ENCODE measurements at regions not wholly inside any gene's neighbourhood (a gene's known extent, or its start where the extent isn't known, plus 50 kb on each side); places are given as distances from the start of the nearest gene placed in this dataset.

GRCh38 chr14:101027291-101027690 lies 123.8 kb upstream of the RTL1 start:
- no peak for DNase-seq

GRCh38 chr14:101027966-101028365 lies 124.4 kb upstream of the RTL1 start:
- DNase-seq: no peak

DNA sequence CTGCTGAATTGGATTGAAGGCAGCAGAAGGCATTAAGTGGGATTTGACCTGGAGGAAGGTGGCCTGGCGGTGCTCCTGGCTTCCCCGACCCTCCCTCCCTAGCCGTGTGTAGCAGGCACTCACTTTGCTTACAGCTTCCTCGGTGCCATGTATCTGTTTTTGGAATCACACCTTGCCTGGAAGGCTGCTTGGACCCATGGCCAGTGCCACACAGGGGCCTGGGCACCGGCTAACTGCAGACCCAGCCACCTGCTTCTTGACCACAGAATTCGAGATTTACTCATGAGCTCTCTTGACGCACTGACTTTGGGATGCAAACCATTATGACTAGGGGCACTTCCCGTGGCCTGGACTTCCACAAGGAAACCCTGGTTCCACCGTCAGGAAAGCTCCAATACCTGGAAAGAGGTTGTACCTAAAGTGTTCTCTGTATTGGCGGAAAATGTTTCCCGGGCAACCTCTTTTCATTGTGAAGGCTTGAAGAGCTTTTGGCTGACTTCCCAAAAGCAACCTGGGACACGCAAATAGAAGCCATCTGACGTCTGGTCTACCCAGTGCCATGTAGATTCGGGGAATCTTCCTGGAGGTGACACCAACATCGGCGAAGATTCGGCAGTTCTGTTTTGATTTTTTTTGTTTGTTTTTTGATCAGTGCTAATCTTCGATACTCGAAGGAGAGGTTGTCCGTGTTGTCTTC lies 125.6 kb upstream of the RTL1 start:
- no peak for DNase-seq

- no peak for DNase-seq
Observed at GRCh38 chr14:101029668-101030290, 126.3 kb upstream of the RTL1 start.

DNA sequence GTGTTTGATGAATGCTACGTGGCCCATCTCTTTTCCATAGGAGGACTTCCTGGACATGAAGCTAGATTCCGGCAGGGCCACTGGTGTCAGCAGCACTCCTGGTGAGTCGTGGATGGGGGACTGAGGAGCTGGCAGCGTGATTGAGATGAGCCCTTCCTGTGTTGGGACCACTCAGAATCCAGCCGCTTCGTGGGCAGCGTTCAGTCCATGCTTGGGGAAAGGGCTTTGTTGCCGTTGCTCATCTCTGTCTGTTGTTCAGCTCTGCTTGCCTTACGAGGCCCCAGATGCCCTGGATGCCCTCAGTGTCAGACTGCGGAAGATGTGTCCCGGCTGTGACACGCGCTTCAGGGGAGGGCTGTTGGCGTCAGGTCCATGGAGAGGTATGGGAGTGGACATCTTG lies 127.1 kb upstream of the RTL1 start:
- no peak for DNase-seq

- DNase-seq: no peak
Observed at GRCh38 chr14:101031186-101031585, 127.7 kb upstream of the RTL1 start.

- DNase-seq: no peak
Observed at GRCh38 chr14:101031721-101032120, 128.2 kb upstream of the RTL1 start.

GRCh38 chr14:101032433-101032832 lies 128.9 kb upstream of the RTL1 start:
- no peak for DNase-seq

- no peak for DNase-seq
Observed at GRCh38 chr14:101033006-101033405, 129.5 kb upstream of the RTL1 start.

GRCh38 chr14:101033446-101034165 lies 130.1 kb upstream of the RTL1 start:
- no peak for DNase-seq

DNA sequence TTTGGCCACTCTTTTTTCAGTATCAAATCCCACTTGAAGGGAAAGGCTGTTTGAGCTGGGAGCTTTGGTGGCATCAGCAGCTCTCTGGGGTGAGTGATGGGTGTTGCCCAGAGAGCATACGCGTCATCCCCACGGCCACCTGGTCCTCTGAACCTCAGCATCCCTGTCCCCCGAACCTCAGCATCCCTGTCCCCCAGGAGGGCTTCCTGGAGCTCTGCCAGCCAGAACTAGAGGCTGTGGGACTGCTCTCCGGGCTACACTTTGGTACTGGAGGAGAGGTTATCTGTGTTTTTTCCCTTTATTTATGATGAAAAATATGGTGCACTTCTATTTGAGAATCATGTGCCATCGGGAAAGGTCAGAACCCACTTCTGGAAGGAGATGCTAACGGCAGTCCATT lies 131.5 kb upstream of the RTL1 start:
- no peak for DNase-seq

DNA sequence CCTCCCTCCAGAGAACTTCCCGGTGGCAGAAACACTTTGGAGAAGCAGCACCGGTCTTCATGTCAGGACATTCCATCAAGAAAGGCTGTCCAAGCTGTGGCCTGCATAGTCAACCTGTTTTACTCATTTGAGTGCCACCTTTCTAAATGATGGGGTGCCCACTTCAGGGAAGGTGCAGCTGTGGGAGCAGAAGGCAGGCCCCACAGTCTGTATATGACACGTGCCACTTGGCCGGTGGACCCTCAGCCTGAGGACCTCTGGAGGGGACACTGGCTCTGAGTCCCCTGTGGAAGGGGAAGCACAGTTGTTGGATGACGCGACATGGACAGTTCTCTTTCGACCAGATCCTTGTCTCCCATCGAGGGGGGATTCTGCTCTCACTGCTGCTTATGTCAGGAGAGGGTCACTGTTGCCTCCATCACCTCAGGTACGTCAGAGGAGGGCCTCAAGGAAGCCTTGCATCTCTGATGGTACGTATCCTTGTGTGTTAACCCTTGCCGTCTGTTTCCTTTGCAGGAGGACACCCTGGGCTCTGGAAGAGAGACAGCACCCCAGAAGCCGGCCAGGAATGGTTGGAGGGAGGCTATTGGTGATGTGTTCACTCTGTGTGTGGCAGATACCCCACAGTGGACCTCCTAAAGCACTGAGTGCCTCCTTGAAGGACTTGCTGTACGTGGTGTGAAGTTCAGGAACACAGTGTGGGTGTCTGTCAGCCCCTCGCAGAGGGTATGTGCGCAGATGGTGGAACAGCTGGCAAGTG lies 132.1 kb upstream of the RTL1 start:
- DNase-seq: no peak

DNA sequence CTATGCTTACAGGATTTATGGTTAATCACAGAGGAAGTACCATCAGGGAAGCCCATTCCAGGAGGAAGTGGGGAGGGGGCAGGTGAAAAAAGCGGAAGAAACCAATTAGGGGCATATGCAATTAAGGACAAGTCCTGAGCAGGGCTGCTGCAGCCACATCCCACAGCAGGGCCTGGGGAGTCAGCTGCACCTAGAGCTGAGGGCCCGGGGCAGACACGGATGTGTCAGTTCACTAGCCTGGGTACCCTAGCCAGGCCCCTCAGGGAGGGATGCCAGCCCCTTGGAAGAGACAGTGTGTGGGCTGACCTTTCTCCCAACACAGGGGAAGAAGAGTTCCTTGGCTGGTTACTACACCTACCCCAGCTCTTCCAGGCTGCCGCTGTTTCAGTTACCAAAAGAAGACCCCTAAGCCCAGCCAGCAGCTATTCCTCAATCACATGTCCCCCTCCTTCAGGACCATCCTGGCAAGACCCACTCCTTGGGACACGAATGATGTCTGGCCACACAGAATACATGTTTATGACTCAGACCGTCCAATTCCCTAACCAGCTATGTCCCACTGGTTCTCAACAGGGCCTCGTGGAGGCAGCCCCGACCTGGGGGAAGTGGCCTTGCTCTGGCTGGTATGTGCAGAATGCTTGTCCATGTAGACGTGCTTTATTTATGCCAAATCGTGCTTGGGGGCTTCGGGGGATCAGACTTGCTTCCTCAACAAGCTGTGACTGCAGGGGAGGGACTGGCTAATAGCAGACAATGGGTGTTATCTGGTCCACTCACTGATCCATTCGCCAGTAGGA lies 133.7 kb upstream of the RTL1 start:
- no peak for DNase-seq

DNA sequence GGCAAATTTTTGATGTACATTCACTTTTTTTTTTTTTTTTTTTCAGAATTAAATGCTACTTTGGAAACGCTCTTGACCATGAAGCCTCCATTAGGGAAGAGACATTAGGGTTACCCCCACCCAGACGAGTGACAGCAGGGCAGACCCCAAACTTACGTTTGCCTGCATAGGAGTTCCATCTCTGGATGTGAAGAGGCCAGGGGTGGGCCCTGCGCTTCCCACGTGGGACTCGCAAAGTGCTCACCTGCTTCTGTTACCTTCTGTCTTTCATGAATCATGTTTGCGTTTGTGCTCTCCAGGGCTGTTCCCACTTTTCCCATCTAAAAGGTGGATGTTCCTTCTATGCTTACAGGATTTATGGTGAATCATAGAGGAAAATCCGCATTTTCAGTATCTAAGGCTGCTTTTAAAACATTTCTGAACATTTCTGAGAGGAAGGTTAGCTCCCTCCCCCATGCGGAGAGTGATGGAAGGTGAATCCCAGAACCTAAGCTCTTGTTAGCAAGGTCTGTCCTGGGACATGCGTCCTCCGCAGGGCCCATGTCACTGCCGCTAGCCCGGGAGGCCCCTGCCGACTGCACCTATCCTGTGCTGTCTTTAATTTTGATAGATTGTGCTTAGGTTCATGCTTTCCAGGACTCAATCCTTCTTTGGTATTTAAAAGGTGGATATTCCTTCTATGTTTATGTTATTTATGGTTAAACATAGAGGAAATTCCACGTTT lies 135.7 kb upstream of the RTL1 start:
- no peak for DNase-seq

GRCh38 chr14:101039755-101040138 lies 136.2 kb upstream of the RTL1 start:
- no peak for DNase-seq

- no peak for DNase-seq
Observed at GRCh38 chr14:101040538-101041442, 137.3 kb upstream of the RTL1 start.

GRCh38 chr14:101043891-101044290 lies 140.4 kb upstream of the RTL1 start:
- DNase-seq: no peak

DNA sequence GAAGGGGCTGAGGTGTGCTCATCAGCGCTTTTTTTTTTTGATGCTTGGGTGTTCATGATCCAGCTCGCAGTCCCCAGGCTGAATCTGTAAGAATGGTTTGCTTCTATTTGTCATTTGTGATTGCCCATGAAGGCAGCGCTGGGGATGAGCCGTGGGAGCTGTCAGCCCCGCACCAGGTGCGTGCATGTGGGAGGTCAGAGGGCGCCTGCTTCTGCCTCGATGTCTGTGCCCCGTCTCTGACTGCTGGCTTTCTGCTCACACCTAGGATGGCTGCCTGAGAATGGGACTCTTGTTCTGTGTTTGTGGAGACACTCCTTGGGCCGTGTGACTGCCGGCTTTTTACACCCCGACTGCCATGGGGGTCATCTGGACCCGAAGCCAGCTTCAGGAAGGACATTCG lies 141.2 kb upstream of the RTL1 start:
- DNase-seq: no peak

GRCh38 chr14:101045511-101045910 lies 142.0 kb upstream of the RTL1 start:
- no peak for DNase-seq

- no peak for DNase-seq
Observed at GRCh38 chr14:101046071-101046470, 142.5 kb upstream of the RTL1 start.

DNA sequence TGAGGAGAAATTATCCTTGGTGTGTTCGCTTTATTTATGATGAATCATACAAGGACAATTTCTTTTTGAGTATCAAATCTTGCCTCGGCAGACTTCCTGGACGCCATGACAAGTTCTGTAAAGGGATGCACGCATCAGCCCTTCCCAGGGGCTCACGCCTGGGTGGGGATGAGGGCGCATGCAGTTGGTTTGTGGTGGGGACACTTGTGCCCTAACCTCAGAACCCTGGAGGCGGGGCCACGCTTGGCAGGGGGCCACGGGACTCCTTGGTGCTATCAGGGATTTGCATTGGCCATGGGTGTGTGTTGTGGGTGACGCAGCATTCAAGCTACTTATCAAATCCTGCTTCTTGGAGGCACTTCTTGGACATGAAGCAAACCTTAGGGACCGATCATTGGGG lies 143.8 kb upstream of the RTL1 start:
- DNase-seq: no peak
